GM21723 (cell line): ENCODE measurements at regions not wholly inside any gene's neighbourhood (a gene's known extent, or its start where the extent isn't known, plus 50 kb on each side); places are given as distances from the start of the nearest gene placed in this dataset.
"Not testable (repeated sequence)": the region's sequence is repeated elsewhere in the genome, so short reads cannot be mapped to it uniquely, and the experiment has no call there.

Source experiments
- ATAC-seq: cut with Tn5 transposase; IDR thresholded peaks from one replicate; pipeline ENCODE4 v1.9.1; 2021; ENCODE audit warnings: mild to moderate bottlenecking, moderate library complexity; ENCODE audit not compliant: unreplicated experiment

GRCh38 chr2:878245-878930 lies 72.3 kb upstream of the SNTG2 start:
- no peak for ATAC-seq

GRCh38 chr2:877747-878146 lies 72.9 kb upstream of the SNTG2 start:
- ATAC-seq, result no peak

GRCh38 chr2:875687-876615 lies 74.7 kb upstream of the SNTG2 start:
- ATAC-seq, result no peak

- no peak for ATAC-seq
Measured at GRCh38 chr2:873651-874580, 76.7 kb upstream of the SNTG2 start.

DNA sequence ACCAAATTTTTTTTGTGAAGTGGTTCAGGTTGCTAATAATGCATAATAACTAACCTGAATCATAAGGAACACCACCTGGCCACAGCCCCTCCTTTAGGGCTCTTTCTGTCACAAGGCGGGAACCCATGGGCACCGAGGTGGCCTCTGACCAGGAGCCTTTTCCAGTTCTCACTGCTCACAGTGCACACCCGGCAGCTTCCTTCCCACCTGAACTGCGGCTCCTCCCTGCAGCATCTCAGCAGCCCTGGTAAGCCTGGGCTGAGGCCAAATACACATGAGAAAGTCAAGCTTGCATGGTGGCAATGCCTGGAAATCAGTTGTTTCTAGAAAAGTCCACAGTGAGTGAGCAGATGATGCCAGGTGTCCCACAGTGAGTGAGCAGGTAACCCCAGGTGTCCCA lies 77.6 kb upstream of the SNTG2 start:
- no peak for ATAC-seq

GRCh38 chr2:871926-872680 lies 78.5 kb upstream of the SNTG2 start:
- no peak for ATAC-seq

GRCh38 chr2:871175-871727 lies 79.4 kb upstream of the SNTG2 start:
- ATAC-seq, result no peak

GRCh38 chr2:870426-870825 lies 80.2 kb upstream of the SNTG2 start:
- ATAC-seq, result no peak

- no peak for ATAC-seq
Measured at GRCh38 chr2:869894-870293, 80.8 kb upstream of the SNTG2 start.

DNA sequence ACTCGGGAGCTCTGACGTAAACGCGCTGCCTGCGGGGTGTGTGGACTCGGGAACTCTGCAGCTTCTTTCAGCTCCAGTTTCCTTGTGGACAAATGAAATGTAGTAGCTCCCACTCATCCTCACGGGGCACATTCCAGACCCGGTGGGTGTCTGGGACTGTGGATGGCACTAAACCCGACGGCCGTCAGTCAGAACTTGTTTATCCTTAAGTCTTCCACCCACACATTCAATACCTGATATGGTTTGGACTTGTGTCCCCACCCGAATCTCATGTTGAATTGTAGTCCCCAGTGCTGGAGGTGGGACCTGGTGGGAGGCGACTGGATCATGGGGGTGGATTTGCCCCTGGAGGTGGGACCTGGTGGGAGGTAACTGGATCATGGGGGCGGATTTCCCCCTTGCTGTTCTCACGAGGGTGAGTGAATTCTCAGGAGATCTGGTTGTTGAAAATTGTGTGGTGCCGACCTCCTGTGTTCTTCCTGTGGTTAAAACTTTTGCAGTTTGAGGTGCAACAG lies 81.2 kb upstream of the SNTG2 start:
- no peak for ATAC-seq

- ATAC-seq, result not testable (repeated sequence)
Measured at GRCh38 chr2:868857-869256, 81.8 kb upstream of the SNTG2 start.

DNA sequence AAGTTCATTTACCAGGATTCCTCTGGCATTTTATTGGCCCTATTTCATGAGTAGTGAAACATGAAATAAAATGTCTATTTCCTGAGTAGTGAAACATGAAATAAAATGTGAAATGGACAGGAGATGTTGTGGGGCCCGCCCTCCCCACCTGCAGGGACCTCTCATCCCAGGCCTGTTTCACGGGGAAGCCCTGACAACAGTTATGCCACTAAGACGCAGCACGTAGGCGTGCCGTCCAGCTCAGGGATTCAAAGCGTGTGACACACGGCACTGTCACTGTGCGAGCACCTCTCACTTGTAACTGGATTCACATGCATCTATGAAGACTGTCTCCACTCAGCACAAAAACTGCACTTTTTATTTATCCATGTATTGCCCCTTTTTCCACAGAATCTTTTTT lies 83.4 kb upstream of the SNTG2 start:
- ATAC-seq, result no peak

GRCh38 chr2:866887-867286 lies 83.8 kb upstream of the SNTG2 start:
- no peak for ATAC-seq

GRCh38 chr2:866009-866680 lies 84.5 kb upstream of the SNTG2 start:
- ATAC-seq, result no peak

GRCh38 chr2:864501-865106 lies 86.0 kb upstream of the SNTG2 start:
- ATAC-seq, result no peak

DNA sequence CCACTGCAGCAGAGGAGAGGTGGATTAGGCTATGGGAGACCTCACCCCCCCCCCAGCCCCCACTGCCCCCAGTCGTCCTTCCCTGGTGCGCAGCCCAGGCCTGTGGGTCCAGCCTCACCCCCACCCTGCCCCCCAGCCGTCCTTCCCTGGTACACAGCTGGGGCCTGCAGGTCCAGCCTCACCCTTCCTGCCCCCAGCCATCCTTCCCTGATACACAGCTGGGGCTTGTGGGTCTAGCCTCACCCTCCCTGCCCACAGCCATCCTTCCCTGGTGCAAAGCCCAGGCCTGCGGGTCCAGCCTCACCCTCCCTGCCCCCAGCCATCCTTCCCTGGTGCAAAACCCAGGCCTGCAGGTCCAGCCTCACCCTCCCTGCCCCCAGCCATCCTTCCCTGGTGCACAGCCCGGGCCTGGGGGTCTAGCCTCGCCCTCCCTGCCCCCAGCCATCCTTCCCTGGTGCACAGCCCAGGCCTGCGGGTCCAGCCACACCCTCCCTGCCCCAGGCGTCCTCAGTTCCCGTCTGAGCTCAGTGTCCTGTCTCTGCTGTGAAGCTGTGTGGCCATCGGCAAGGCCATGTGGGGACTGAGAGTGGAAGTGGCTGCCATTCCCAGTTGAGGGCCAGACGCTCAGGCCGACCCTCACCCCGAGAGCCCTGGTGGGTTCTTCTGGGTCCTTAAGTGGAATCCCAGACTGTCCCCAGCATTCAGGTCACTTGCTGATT lies 86.8 kb upstream of the SNTG2 start:
- no peak for ATAC-seq

DNA sequence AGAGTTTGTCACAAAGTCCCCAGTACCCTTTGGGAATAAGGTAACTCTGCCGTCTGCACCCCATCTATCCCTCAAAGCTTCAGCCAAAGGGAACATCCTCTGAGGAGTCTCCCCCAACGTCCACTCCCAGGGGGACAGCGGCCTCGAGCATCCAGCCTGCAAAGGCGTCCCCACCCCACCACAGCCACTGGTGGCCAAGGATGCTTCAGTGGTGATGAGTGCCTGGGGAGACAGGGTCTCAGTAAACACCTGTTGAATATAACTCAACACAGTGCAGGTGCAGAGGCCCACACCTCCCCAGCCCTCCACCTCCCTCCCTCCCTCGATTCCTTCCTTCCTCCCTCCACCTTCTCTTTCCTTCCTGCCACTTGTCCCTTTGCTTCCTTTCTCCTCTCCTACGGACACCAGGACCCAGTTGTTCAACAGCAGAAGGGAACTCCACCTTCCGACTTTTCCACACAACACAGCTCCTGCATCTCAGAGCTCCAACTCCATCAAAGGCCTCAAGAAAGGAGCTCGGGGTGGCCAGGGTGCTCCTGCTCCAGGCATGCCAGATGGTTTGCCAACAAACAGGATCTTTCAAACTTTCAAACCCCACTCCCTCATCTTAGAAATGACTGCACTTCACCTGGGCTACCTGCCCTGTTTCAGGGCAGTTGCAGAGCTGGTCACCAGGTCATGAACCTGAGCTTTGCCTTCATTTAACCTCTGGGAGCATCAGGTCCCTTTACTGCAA lies 87.8 kb upstream of the SNTG2 start:
- no peak for ATAC-seq

DNA sequence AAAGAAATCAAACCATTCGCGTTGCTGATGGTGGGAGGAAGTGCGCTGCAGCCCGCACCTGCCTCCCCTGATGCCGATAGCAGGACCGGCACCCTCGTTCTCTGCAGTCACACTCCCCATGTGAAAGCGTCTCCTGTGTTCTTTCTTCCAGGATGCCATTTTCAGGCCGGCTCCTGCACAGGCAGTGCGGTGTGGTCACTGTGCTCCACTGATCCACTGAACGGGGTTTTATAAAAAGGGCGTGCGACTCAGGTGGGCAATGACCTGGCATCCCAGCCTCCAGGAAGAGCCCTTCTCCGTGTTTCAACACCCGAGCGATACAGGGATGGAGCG lies 88.3 kb upstream of the SNTG2 start:
- ATAC-seq, result no peak
